Stimulated activated CD4-positive, alpha-beta T cell treated with anti-CD3 and anti-CD28 coated beads, Interleukin-15, amount 100 ng/mL, for 1 hour (primary cell): ENCODE measurements at regions not wholly inside any gene's neighbourhood (a gene's known extent, or its start where the extent isn't known, plus 50 kb on each side); places are given as distances from the start of the nearest gene placed in this dataset.
"Not testable (repeated sequence)": the region's sequence is repeated elsewhere in the genome, so short reads cannot be mapped to it uniquely, and the experiment has no call there.

Source experiments
- DNase-seq, 2 donors: peaks; one replicate each; pipeline ENCODE4 v3.0.0-alpha.2; 2020; ENCODE audit warnings: low read depth in 1 of 2, low spot score in 1 of 2

- DNase-seq = no peak
Measured at GRCh38 chr5:90287036-90287435, 122.5 kb downstream of the CETN3 start.

GRCh38 chr5:90285581-90285980, 124.0 kb downstream of the CETN3 start:
- no peak for DNase-seq

GRCh38 chr5:90284375-90284774, 125.2 kb downstream of the CETN3 start:
- DNase-seq = no peak

- DNase-seq = no peak
Measured at GRCh38 chr5:90279091-90279490, 130.5 kb downstream of the CETN3 start.

- DNase-seq = no peak
Measured at GRCh38 chr5:90274216-90274615, 135.3 kb downstream of the CETN3 start.

GRCh38 chr5:90267646-90268045, 141.9 kb downstream of the CETN3 start:
- DNase-seq = no peak

GRCh38 chr5:90265545-90265857, 144.1 kb downstream of the CETN3 start:
- DNase-seq = no peak

GRCh38 chr5:90264689-90265544, 144.6 kb downstream of the CETN3 start:
- DNase-seq = peak in 1 of 2 donors; percentile 10

GRCh38 chr5:90263102-90263820, 146.3 kb downstream of the CETN3 start:
- DNase-seq = no peak

- no peak for DNase-seq
Measured at GRCh38 chr5:90251447-90251846, 158.1 kb downstream of the CETN3 start.

- no peak for DNase-seq
Measured at GRCh38 chr5:90248640-90249039, 160.9 kb downstream of the CETN3 start.

GRCh38 chr5:90243848-90244247, 165.7 kb downstream of the CETN3 start:
- DNase-seq = not testable (repeated sequence)

- no peak for DNase-seq
Measured at GRCh38 chr5:90233476-90233875, 176.1 kb downstream of the CETN3 start.

- DNase-seq = no peak
Measured at GRCh38 chr5:90231688-90232087, 177.9 kb downstream of the CETN3 start.

GRCh38 chr5:90227683-90228082, 181.9 kb downstream of the CETN3 start:
- no peak for DNase-seq

- no peak for DNase-seq
Measured at GRCh38 chr5:90226433-90227099, 183.0 kb downstream of the CETN3 start.

GRCh38 chr5:90224342-90224741, 185.2 kb downstream of the CETN3 start:
- DNase-seq = no peak

GRCh38 chr5:90223756-90224155, 185.8 kb downstream of the CETN3 start:
- no peak for DNase-seq

GRCh38 chr5:90221951-90222350, 187.6 kb downstream of the CETN3 start:
- no peak for DNase-seq

- no peak for DNase-seq
Measured at GRCh38 chr5:90220554-90220953, 189.0 kb downstream of the CETN3 start.

- DNase-seq = no peak
Measured at GRCh38 chr5:90214991-90215390, 194.6 kb downstream of the CETN3 start.

GRCh38 chr5:90208323-90208722, 201.2 kb downstream of the CETN3 start:
- DNase-seq = not testable (repeated sequence)
